ENCODE measurements at regions not wholly inside any gene's neighbourhood (a gene's known extent, or its start where the extent isn't known, plus 50 kb on each side); places are given as distances from the start of the nearest gene placed in this dataset.

- no peak for DNase-seq (ENCODE audit: low spot score in 2 of 2)
- H3K27ac Mint-ChIP-seq: no peak overlapping the region
- H3K4me1 Mint-ChIP-seq: no peaks in the 10 kb centered on the region
- H3K9me3 Mint-ChIP-seq: peaks cover 30% of the 10 kb centered on the region
- ATAC-seq: no peak
- no peak overlapping the region for H3K4me3 Mint-ChIP-seq
- H3K36me3 Mint-ChIP-seq: no peaks in the 10 kb centered on the region
These were observed 412.9 kb downstream of the VGLL3 start for GRCh38 chr3:86578071-86578470.

DNA sequence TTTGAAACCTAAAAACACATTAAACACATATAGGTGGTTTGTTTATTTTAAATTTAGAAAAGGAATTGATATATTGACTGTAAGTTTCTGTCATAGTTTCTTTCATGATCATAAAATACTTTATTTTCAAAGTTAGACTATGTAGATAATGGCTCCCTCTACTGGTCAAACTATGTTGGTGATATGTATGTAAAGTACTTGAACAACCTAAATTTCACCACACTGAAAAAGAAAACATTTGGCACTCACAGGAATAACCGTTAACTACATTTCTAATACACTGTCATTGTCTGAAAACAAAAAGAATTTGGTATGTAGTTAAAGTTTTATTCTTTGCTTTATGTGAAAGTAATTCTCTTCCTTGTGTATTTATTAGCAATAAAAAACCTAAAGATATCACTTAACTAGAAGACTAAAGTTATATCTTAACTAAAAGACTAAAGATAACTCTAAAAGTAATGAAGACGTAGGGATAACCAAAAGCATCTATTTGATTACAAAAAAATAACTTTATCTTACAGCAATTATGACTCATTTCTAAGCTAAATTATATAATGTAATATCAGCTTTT lies 427.5 kb downstream of the VGLL3 start:
- Mint-ChIP-seq H3K27ac (no peak overlapping the region), H3K9me3 (peaks cover 8% of the 10 kb centered on the region), H3K4me3 (no peak overlapping the region), H3K36me3 (no peaks in the 10 kb centered on the region), H3K4me1 (no peaks in the 10 kb centered on the region)
- no peak for DNase-seq (ENCODE audit: low spot score in 2 of 2)
- ATAC-seq: no peak

DNA sequence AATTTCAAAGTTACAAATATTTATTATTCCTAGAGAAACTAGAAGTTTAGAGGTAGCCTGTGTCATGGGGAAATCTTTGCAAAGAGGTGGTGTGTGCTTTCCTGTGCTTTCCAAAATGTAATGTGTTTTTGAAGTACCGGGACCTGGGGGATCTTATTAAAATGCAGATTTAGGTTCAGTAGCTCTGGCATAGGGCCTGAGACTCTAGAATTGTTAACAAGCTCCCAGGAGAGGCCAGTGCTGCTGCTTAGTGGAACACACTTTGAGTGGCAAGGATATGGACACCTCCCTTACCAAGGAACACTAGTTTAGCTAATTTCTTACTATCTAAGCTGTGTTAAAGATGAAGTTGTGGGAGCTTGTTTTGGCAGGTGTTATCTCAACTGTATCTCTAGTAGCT lies 428.9 kb downstream of the VGLL3 start:
- Mint-ChIP-seq H3K36me3 (no peaks in the 10 kb centered on the region), H3K27ac (no peak overlapping the region), H3K9me3 (peaks cover 6% of the 10 kb centered on the region), H3K4me1 (no peaks in the 10 kb centered on the region), H3K4me3 (no peak overlapping the region)
- ATAC-seq (no peak), DNase-seq (ENCODE audit: low spot score in 2 of 2) (no peak)

GRCh38 chr3:86561215-86561614 lies 429.7 kb downstream of the VGLL3 start:
- H3K27ac Mint-ChIP-seq: no peak overlapping the region
- H3K4me3 Mint-ChIP-seq: no peak overlapping the region
- no peaks in the 10 kb centered on the region for H3K36me3 Mint-ChIP-seq
- ATAC-seq (no peak), DNase-seq (ENCODE audit: low spot score in 2 of 2) (no peak)
- H3K4me1 Mint-ChIP-seq: no peaks in the 10 kb centered on the region
- H3K9me3 Mint-ChIP-seq: peaks cover 5% of the 10 kb centered on the region

DNA sequence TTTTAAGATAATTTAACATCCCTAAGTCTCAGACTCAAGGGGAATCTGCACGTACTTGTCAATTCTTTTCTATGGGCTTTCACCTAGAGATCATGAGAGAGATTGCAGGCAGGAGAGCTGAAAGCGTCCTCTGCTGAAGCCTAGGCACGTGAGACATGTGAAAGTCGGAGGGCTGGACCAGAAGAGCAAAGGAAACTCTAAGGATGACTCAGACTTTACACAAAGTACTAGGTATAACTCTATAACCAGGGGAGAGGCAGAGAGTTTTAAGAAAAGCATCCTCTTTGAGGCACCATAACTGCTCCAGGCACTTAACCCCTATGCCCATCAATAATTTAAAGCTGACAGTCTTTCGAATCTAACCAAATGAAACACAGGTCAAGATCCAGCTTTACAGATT lies 436.6 kb downstream of the VGLL3 start:
- peaks cover 5% of the 10 kb centered on the region for H3K9me3 Mint-ChIP-seq
- no peaks in the 10 kb centered on the region for H3K4me1 Mint-ChIP-seq
- DNase-seq (ENCODE audit: low spot score in 2 of 2): no peak
- no peak overlapping the region for H3K27ac Mint-ChIP-seq
- no peaks in the 10 kb centered on the region for H3K36me3 Mint-ChIP-seq
- ATAC-seq: no peak
- no peak overlapping the region for H3K4me3 Mint-ChIP-seq

- H3K4me3 Mint-ChIP-seq: no peak overlapping the region
- no peaks in the 10 kb centered on the region for H3K4me1 Mint-ChIP-seq
- DNase-seq (ENCODE audit: low spot score in 2 of 2) (no peak), ATAC-seq (no peak)
- peaks cover 10% of the 10 kb centered on the region for H3K9me3 Mint-ChIP-seq
- H3K36me3 Mint-ChIP-seq: no peaks in the 10 kb centered on the region
- H3K27ac Mint-ChIP-seq: no peak overlapping the region
These were observed 443.3 kb downstream of the VGLL3 start for GRCh38 chr3:86547692-86548091.

GRCh38 chr3:86537171-86537570 lies 453.8 kb downstream of the VGLL3 start:
- H3K4me1 Mint-ChIP-seq: no peaks in the 10 kb centered on the region
- no peak overlapping the region for H3K4me3 Mint-ChIP-seq
- H3K9me3 Mint-ChIP-seq: peaks cover 9% of the 10 kb centered on the region
- DNase-seq (ENCODE audit: low spot score in 2 of 2): no peak
- ATAC-seq: no peak
- no peak overlapping the region for H3K27ac Mint-ChIP-seq
- H3K36me3 Mint-ChIP-seq: no peaks in the 10 kb centered on the region

- ATAC-seq: no peak
- H3K9me3 Mint-ChIP-seq: peaks cover 9% of the 10 kb centered on the region
These were observed 471.1 kb downstream of the VGLL3 start for GRCh38 chr3:86519819-86520218.

DNA sequence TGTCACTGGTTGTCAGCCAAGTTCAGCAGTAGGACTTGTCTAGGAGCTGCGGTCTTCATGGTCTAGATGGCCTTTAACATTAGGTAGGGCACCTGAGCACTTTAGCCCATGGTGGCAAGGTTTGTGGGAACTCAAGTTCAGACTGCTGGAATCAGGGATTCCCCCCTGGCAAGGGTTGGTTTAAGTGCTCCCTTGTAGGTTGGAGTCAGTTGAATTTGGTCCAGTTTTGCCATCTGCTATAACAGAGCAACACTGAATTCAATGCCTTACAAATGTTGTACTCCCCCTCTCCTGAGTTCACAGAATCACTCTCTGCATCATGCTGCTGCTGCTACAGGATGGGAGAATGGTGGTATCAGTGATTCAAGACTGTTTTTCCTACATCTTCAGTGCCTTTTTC lies 509.3 kb downstream of the VGLL3 start:
- no peaks in the 10 kb centered on the region for H3K36me3 Mint-ChIP-seq
- H3K4me1 Mint-ChIP-seq: no peaks in the 10 kb centered on the region
- ATAC-seq (no peak), DNase-seq (ENCODE audit: low spot score in 2 of 2) (no peak)
- no peak overlapping the region for H3K27ac Mint-ChIP-seq
- no peak overlapping the region for H3K4me3 Mint-ChIP-seq
- peaks cover 24% of the 10 kb centered on the region for H3K9me3 Mint-ChIP-seq

More at GRCh38 chr3:86519819-86520218, 471.1 kb downstream of the VGLL3 start:
- Mint-ChIP-seq H3K36me3 (no peaks in the 10 kb centered on the region), H3K4me3 (no peak overlapping the region), H3K27ac (no peak overlapping the region), H3K4me1 (no peaks in the 10 kb centered on the region)
- DNase-seq (ENCODE audit: low spot score in 2 of 2): no peak

- no peaks in the 10 kb centered on the region for H3K4me1 Mint-ChIP-seq
- no peaks in the 10 kb centered on the region for H3K36me3 Mint-ChIP-seq
- ATAC-seq (no peak), DNase-seq (ENCODE audit: low spot score in 2 of 2) (no peak)
- H3K9me3 Mint-ChIP-seq: peaks cover 24% of the 10 kb centered on the region
- H3K4me3 Mint-ChIP-seq: no peak overlapping the region
- no peak overlapping the region for H3K27ac Mint-ChIP-seq
These were observed 509.9 kb downstream of the VGLL3 start for GRCh38 chr3:86481031-86481430.

DNA sequence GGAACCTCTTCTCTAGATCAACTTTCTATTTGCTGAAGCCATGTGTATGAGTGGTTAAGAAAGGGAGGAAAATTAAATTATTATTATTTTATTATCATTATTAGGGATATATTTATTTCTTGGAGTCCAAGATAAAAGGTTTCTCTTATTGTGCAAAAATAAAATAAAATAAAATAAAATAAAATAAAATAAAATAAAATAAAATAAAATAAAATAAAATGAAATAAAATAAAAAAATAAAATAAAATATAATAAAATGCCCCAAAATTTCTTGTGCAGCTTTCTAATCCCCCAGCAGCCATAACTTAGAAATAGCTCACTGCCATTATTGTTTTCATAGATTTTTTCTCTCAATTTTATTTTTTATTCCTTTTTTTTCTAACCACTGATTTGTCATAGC lies 526.8 kb downstream of the VGLL3 start:
- Mint-ChIP-seq H3K4me1 (no peaks in the 10 kb centered on the region), H3K4me3 (no peak overlapping the region), H3K36me3 (no peaks in the 10 kb centered on the region), H3K9me3 (peaks cover 16% of the 10 kb centered on the region), H3K27ac (no peak overlapping the region)
- ATAC-seq (no peak), DNase-seq (ENCODE audit: low spot score in 2 of 2) (no peak)

DNA sequence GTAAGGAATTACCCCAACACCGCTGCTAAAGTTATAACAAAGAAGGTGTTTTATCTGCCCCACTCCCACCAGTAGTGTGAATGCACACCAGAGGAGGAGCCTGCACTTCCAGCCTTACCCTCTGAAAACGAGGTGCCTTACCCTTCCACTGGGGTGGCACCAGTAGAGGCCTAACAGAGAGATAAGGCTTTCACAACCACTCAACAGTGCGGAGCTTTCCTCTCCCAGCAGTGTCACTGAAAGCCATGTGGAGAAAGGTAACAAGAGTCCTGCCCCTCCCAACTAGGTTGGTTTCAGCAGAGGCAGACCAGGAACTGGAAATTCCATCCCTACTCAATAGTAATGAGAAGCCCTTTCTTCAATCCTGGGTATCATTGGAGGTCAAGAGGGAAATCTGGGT lies 539.2 kb downstream of the VGLL3 start:
- DNase-seq (ENCODE audit: low spot score in 2 of 2) (no peak), ATAC-seq (no peak)
- H3K36me3 Mint-ChIP-seq: no peaks in the 10 kb centered on the region
- H3K4me1 Mint-ChIP-seq: no peaks in the 10 kb centered on the region
- H3K4me3 Mint-ChIP-seq: no peak overlapping the region
- no peak overlapping the region for H3K27ac Mint-ChIP-seq
- H3K9me3 Mint-ChIP-seq: peaks cover 20% of the 10 kb centered on the region

- Mint-ChIP-seq H3K4me3 (no peak overlapping the region), H3K27ac (no peak overlapping the region), H3K4me1 (no peaks in the 10 kb centered on the region), H3K36me3 (no peaks in the 10 kb centered on the region), H3K9me3 (peaks cover 18% of the 10 kb centered on the region)
- no peak for ATAC-seq
- DNase-seq (ENCODE audit: low spot score in 2 of 2): no peak
These were observed 552.4 kb downstream of the VGLL3 start for GRCh38 chr3:86438544-86438943.

DNA sequence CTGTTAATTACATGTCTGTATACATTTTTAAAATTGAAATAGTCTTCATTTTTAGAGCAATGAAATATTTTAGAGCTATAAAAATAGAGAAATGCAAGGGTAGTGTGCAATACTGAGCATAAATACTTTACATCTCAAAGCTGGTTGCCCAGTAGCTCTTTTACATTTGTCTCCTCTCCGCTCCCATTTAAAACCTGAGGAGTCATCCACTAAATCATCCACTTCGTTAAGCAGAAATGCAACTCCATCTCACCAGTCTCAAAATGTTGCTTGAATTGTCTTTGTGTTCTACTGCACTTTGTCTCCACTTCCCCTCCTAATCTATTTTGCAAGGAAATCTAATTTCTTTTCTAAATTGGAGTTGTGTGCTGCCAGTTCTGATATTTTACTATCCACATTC lies 563.6 kb downstream of the VGLL3 start:
- DNase-seq (ENCODE audit: low spot score in 2 of 2) (no peak), ATAC-seq (no peak)
- Mint-ChIP-seq H3K4me3 (no peak overlapping the region), H3K9me3 (peaks cover 22% of the 10 kb centered on the region), H3K36me3 (no peaks in the 10 kb centered on the region), H3K4me1 (no peaks in the 10 kb centered on the region), H3K27ac (no peak overlapping the region)

- Mint-ChIP-seq H3K36me3 (no peaks in the 10 kb centered on the region), H3K9me3 (peaks cover 17% of the 10 kb centered on the region), H3K27ac (no peak overlapping the region), H3K4me1 (no peaks in the 10 kb centered on the region), H3K4me3 (no peak overlapping the region)
- DNase-seq (ENCODE audit: low spot score in 2 of 2) (no peak), ATAC-seq (no peak)
These were observed 569.8 kb downstream of the VGLL3 start for GRCh38 chr3:86420990-86421739.

DNA sequence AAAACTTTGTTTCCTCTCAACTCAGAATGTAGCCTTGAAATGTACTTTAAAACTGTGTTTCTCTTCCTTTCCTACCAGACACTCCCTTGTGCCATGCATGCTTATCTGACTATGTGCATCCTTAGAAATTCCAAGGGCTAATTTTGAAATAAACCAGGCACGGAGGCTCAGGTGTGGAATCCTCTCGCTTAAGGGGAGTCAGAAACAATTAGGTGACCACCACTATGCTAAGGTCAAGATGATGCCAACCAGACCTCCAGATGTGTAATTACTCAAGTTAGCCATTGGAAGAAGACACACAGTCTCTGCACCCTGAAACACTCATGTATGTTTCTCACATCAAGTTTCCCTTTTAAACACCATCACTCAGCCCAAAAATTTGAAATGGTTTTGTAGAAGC lies 572.1 kb downstream of the VGLL3 start:
- peaks cover 9% of the 10 kb centered on the region for H3K9me3 Mint-ChIP-seq
- no peaks in the 10 kb centered on the region for H3K4me1 Mint-ChIP-seq
- H3K27ac Mint-ChIP-seq: no peak overlapping the region
- no peak overlapping the region for H3K4me3 Mint-ChIP-seq
- ATAC-seq (no peak), DNase-seq (ENCODE audit: low spot score in 2 of 2) (no peak)
- no peaks in the 10 kb centered on the region for H3K36me3 Mint-ChIP-seq
